ENCODE measurements at regions not wholly inside any gene's neighbourhood (a gene's known extent, or its start where the extent isn't known, plus 50 kb on each side); places are given as distances from the start of the nearest gene placed in this dataset.

DNA sequence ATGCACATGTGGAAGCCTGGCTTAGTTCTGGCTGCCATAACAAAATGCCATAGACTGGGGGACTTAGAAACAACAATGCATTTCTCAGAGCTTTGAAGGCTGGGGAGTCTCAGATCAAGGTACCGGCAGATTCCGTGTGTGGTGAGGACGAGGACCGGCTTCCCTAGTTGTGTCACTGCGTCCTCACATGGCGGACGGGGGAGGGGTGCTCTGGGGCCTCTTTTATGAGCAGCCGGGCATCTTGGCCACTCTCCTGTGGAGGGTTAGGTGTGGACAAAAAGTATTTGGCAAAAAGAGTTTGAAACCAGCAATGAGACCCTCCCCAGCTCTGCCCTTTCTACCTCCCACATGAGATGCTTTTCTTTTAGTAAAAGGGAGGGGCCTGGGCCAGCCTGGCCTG is 118.5 kb upstream of the LPCAT1 start:
- TF ChIP-seq POLR2A (IDR thresholded peaks at IDR 0.05; ENCODE audit: low read depth) (no peak), POLR2AphosphoS5 (IDR thresholded peaks at IDR 0.05) (no peak), EP300 (IDR thresholded peaks at IDR 0.05) (no peak)
- TF ChIP-seq, protein P1, sequence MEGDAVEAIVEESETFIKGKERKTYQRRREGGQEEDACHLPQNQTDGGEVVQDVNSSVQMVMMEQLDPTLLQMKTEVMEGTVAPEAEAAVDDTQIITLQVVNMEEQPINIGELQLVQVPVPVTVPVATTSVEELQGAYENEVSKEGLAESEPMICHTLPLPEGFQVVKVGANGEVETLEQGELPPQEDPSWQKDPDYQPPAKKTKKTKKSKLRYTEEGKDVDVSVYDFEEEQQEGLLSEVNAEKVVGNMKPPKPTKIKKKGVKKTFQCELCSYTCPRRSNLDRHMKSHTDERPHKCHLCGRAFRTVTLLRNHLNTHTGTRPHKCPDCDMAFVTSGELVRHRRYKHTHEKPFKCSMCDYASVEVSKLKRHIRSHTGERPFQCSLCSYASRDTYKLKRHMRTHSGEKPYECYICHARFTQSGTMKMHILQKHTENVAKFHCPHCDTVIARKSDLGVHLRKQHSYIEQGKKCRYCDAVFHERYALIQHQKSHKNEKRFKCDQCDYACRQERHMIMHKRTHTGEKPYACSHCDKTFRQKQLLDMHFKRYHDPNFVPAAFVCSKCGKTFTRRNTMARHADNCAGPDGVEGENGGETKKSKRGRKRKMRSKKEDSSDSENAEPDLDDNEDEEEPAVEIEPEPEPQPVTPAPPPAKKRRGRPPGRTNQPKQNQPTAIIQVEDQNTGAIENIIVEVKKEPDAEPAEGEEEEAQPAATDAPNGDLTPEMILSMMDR (IDR thresholded peaks at IDR 0.05) = no peak
